ENCODE measurements at regions not wholly inside any gene's neighbourhood (a gene's known extent, or its start where the extent isn't known, plus 50 kb on each side); places are given as distances from the start of the nearest gene placed in this dataset.

DNA sequence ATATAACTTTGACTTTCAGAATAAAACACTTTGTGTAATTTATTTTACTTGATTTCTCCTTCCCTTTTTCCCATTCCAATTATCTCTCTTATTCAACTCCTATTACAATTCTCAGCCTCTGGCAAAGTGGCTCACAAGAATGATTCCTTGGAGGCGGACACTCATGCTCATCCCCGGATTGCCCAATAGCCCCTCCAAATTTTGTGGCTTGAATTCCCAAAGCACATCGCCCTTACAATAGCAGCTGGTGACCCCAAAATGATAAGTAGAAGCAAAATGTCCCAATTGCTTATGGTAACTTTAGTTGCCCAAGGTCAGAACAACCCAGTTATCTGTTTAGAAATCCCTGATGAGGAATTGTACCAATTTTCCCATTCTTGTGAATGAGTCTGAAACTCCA, 1523.5 kb upstream of the PRR20A start:
- Histone ChIP-seq H3K4me3 (ENCODE audit: low read length) (no peak overlapping the region), H3F3A (ENCODE audit: insufficient read depth, low read length, poor library complexity, severe bottlenecking) (no peaks in the 10 kb centered on the region), H2AFZ (ENCODE audit: low read depth, low read length) (no peak overlapping the region), H3K4me2 (ENCODE audit: low read length) (no peak overlapping the region), H3K9me2 (ENCODE audit: insufficient read depth, low read length) (no peaks in the 10 kb centered on the region), H3K9ac (ENCODE audit: low read length) (no peak overlapping the region), H3K36me3 (ENCODE audit: insufficient read depth, low read length) (no peaks in the 10 kb centered on the region), H3K27me3 (ENCODE audit: insufficient read depth, low read depth, low read length) (no peaks in the 10 kb centered on the region), H3K9me3 (ENCODE audit: low read length) (no peaks in the 10 kb centered on the region), H4K20me1 (ENCODE audit: insufficient read depth) (no peaks in the 10 kb centered on the region), H3K79me2 (replicated peaks; ENCODE audit: insufficient read depth, low read length) (no peaks in the 10 kb centered on the region), H3K27ac (ENCODE audit: low read length) (no peak overlapping the region)
- no peak for TF ChIP-seq EZH2 (IDR thresholded peaks at IDR 0.05; ENCODE audit: borderline replicate concordance, insufficient read depth, low read length, poor library complexity, severe bottlenecking)
- TF ChIP-seq, protein P1, sequence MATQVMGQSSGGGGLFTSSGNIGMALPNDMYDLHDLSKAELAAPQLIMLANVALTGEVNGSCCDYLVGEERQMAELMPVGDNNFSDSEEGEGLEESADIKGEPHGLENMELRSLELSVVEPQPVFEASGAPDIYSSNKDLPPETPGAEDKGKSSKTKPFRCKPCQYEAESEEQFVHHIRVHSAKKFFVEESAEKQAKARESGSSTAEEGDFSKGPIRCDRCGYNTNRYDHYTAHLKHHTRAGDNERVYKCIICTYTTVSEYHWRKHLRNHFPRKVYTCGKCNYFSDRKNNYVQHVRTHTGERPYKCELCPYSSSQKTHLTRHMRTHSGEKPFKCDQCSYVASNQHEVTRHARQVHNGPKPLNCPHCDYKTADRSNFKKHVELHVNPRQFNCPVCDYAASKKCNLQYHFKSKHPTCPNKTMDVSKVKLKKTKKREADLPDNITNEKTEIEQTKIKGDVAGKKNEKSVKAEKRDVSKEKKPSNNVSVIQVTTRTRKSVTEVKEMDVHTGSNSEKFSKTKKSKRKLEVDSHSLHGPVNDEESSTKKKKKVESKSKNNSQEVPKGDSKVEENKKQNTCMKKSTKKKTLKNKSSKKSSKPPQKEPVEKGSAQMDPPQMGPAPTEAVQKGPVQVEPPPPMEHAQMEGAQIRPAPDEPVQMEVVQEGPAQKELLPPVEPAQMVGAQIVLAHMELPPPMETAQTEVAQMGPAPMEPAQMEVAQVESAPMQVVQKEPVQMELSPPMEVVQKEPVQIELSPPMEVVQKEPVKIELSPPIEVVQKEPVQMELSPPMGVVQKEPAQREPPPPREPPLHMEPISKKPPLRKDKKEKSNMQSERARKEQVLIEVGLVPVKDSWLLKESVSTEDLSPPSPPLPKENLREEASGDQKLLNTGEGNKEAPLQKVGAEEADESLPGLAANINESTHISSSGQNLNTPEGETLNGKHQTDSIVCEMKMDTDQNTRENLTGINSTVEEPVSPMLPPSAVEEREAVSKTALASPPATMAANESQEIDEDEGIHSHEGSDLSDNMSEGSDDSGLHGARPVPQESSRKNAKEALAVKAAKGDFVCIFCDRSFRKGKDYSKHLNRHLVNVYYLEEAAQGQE (IDR thresholded peaks at IDR 0.05; ENCODE audit: borderline replicate concordance) = no peak

DNA sequence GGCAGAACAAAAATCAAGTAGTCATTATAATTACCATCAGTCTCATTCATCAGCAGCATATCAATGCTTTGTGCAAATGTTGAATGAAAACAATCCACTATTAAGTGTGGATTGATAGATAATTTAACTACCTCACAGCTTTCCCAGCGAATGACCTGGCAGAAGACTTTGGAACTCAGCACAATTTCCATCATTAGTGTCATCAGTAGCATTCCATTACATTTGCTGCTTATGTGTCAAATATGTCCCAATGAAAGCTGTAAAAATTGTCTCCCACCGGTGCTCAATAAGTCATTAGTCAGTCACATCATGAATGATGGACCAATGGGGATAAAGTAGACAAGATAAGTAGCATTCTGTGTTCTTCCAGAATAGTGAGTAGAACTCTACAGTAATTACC, 1513.5 kb upstream of the PRR20A start:
- Histone ChIP-seq H3K9ac (ENCODE audit: low read length) (no peak overlapping the region), H3K9me3 (ENCODE audit: low read length) (peaks cover 5% of the 10 kb centered on the region), H2AFZ (ENCODE audit: low read depth, low read length) (no peak overlapping the region), H4K20me1 (ENCODE audit: insufficient read depth) (no peaks in the 10 kb centered on the region), H3K4me3 (ENCODE audit: low read length) (no peak overlapping the region), H3K27ac (ENCODE audit: low read length) (no peak overlapping the region), H3K36me3 (ENCODE audit: insufficient read depth, low read length) (no peaks in the 10 kb centered on the region), H3F3A (ENCODE audit: insufficient read depth, low read length, poor library complexity, severe bottlenecking) (no peaks in the 10 kb centered on the region), H3K9me2 (ENCODE audit: insufficient read depth, low read length) (no peaks in the 10 kb centered on the region), H3K4me2 (ENCODE audit: low read length) (no peak overlapping the region), H3K79me2 (replicated peaks; ENCODE audit: insufficient read depth, low read length) (no peaks in the 10 kb centered on the region), H3K27me3 (ENCODE audit: insufficient read depth, low read depth, low read length) (no peaks in the 10 kb centered on the region)
- TF ChIP-seq RAD21 (conservative IDR thresholded peaks at IDR 0.05) (peak; percentile 24), TAF1 (IDR thresholded peaks at IDR 0.05; ENCODE audit: low read depth) (no peak), EZH2 (IDR thresholded peaks at IDR 0.05; ENCODE audit: borderline replicate concordance, insufficient read depth, low read length, poor library complexity, severe bottlenecking) (no peak), POLR2AphosphoS5 (IDR thresholded peaks at IDR 0.05) (peak; percentile 97), MXI1 (conservative IDR thresholded peaks at IDR 0.05; ENCODE audit: poor library complexity, severe bottlenecking) (no peak), EP300 (conservative IDR thresholded peaks at IDR 0.05; ENCODE audit: poor library complexity, severe bottlenecking) (peak; percentile 100), SMC3 (conservative IDR thresholded peaks at IDR 0.05; ENCODE audit: poor library complexity) (peak; percentile 44)
- TF ChIP-seq, protein P1 (IDR thresholded peaks at IDR 0.05; ENCODE audit: borderline replicate concordance) = peak; percentile 100
- TF ChIP-seq, protein P2, sequence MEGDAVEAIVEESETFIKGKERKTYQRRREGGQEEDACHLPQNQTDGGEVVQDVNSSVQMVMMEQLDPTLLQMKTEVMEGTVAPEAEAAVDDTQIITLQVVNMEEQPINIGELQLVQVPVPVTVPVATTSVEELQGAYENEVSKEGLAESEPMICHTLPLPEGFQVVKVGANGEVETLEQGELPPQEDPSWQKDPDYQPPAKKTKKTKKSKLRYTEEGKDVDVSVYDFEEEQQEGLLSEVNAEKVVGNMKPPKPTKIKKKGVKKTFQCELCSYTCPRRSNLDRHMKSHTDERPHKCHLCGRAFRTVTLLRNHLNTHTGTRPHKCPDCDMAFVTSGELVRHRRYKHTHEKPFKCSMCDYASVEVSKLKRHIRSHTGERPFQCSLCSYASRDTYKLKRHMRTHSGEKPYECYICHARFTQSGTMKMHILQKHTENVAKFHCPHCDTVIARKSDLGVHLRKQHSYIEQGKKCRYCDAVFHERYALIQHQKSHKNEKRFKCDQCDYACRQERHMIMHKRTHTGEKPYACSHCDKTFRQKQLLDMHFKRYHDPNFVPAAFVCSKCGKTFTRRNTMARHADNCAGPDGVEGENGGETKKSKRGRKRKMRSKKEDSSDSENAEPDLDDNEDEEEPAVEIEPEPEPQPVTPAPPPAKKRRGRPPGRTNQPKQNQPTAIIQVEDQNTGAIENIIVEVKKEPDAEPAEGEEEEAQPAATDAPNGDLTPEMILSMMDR (IDR thresholded peaks at IDR 0.05; ENCODE audit: poor library complexity, severe bottlenecking) = peak; percentile 11
